SK-N-SH treated with all-trans-retinoic acid at 6 μM for 48 hours (cell line): ENCODE measurements at regions not wholly inside any gene's neighbourhood (a gene's known extent, or its start where the extent isn't known, plus 50 kb on each side); places are given as distances from the start of the nearest gene placed in this dataset.

Source experiments
- BACH2 ChIP-seq: fragments of 250-450 bp; sonication (Bioruptor Pico); IDR thresholded peaks from 2 replicates; pipeline ENCODE4 v1.9.0; 2021; ENCODE audit warnings: mild to moderate bottlenecking, borderline replicate concordance
- ESRRG ChIP-seq: fragments of 250-450 bp; sonication (Bioruptor Pico); IDR thresholded peaks from 2 replicates; pipeline ENCODE4 v1.6.1; 2021; ENCODE audit warnings: mild to moderate bottlenecking
- GLIS3 ChIP-seq: fragments of 250-450 bp; sonication (Bioruptor Pico); IDR thresholded peaks from 2 replicates; pipeline ENCODE4 v1.5.0; 2020; ENCODE audit warnings: mild to moderate bottlenecking, moderate library complexity
- OSR1 ChIP-seq: fragments of 250-450 bp; sonication (Bioruptor Pico); IDR thresholded peaks from 2 replicates; pipeline ENCODE4 v1.8.0; 2022; ENCODE audit warnings: moderate library complexity, mild to moderate bottlenecking, inconsistent platforms
- PPARA ChIP-seq: fragments of 250-450 bp; sonication (Bioruptor Pico); IDR thresholded peaks from 2 replicates; pipeline ENCODE4 v1.5.0; 2020; ENCODE audit warnings: mild to moderate bottlenecking, borderline replicate concordance
- ZC3H10 ChIP-seq: fragments of 250-450 bp; sonication (Bioruptor Pico); IDR thresholded peaks from 2 replicates; pipeline ENCODE4 v1.5.1; 2021; ENCODE audit warnings: mild to moderate bottlenecking, moderate library complexity
- ZFP3 ChIP-seq: fragments of 250-450 bp; sonication (Bioruptor Pico); IDR thresholded peaks from 2 replicates; pipeline ENCODE4 v1.5.0; 2020; ENCODE audit warnings: mild to moderate bottlenecking, moderate library complexity
- ZNF565 ChIP-seq: fragments of 450-650 bp; formaldehyde crosslinking; conservative IDR thresholded peaks from 2 replicates; pipeline ENCODE4 v1.5.0; 2020; ENCODE audit warnings: low read depth, mild to moderate bottlenecking, moderate library complexity
- ZNF70 ChIP-seq: fragments of 450-650 bp; formaldehyde crosslinking; IDR thresholded peaks from 2 replicates; pipeline ENCODE4 v1.5.0; 2020; ENCODE audit warnings: mild to moderate bottlenecking, moderate library complexity
- ZNF8 ChIP-seq: fragments of 450-650 bp; formaldehyde crosslinking; IDR thresholded peaks from 2 replicates; pipeline ENCODE4 v1.5.0; 2020; ENCODE audit warnings: mild to moderate bottlenecking, moderate library complexity
- TF ChIP-seq, protein P1 (sequence below): fragments of 250-450 bp; sonication (Bioruptor Pico); IDR thresholded peaks from 2 replicates; pipeline ENCODE4 v1.5.1; 2020; ENCODE audit warnings: low read depth, mild to moderate bottlenecking, moderate library complexity
- TF ChIP-seq, protein P2 (sequence below): fragments of 250-450 bp; sonication (Bioruptor Pico); IDR thresholded peaks from 2 replicates; pipeline ENCODE4 v1.8.0; 2021; ENCODE audit warnings: low read depth, mild to moderate bottlenecking, moderate library complexity, borderline replicate concordance
- TF ChIP-seq, protein P3 (sequence below): fragments of 250-450 bp; sonication (Bioruptor Pico); IDR thresholded peaks from 2 replicates; pipeline ENCODE4 v1.5.1; 2021; ENCODE audit warnings: mild to moderate bottlenecking, moderate library complexity
- TF ChIP-seq, protein P4 (sequence below): fragments of 250-450 bp; sonication (Bioruptor Pico); IDR thresholded peaks from 2 replicates; pipeline ENCODE4 v1.8.0; 2020; ENCODE audit warnings: mild to moderate bottlenecking, moderate library complexity, borderline replicate concordance

DNA sequence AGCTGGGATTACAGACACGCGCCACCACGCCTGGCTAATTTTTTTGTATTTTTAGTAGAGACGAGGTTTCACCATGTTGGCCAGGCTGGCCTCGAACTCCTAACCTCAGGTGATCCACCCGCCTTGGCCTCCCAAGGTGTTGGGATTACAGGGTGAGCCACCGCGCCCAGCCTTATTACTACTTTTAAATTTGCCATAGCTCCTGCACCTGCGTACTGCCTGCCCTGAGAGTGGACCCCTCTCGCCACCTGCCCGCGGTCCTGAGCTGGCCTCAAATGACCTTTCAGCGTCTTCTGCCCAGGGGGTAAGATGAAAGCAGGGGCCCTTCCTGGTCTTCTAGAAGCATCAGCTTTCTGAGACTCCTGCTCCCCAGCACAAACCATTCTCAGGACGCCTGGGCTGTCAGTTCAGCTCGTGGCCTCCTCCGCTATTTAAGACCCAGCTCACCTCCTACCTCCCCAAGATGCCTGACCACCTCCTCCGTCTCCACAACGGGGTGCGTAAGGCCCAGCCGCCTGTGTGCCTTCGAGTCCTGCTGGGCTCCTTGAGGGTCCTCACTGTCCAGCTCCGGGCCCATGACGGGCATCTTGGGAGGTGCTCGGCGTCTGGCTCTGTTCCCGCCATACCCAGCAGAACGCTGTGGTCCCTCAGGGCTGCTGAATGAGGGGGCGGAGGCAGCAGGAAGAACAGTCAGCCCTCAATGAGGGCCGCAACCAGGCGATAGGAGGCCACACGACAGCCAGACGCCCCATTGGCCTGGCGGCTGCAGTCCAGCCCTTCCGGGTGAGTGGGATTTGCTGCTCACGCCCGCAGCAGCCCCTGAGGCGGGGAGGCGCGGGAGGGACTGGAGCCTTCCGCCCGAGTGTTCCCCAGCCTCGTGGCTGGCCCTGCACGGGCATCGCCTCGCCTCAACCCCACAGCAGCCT is 266.6 kb downstream of the TFCP2L1 start:
- TF ChIP-seq ZNF8 (CRISPR knock-in tag) (no peak), ZFP3 (CRISPR knock-in tag) (no peak), ZC3H10 (no peak), ESRRG (CRISPR knock-in tag) (no peak), BACH2 (CRISPR knock-in tag) (no peak), OSR1 (CRISPR knock-in tag) (no peak), GLIS3 (CRISPR knock-in tag) (no peak), ZNF70 (CRISPR knock-in tag) (no peak), ZNF565 (no peak), PPARA (CRISPR knock-in tag) (no peak)
- TF ChIP-seq, protein P1, sequence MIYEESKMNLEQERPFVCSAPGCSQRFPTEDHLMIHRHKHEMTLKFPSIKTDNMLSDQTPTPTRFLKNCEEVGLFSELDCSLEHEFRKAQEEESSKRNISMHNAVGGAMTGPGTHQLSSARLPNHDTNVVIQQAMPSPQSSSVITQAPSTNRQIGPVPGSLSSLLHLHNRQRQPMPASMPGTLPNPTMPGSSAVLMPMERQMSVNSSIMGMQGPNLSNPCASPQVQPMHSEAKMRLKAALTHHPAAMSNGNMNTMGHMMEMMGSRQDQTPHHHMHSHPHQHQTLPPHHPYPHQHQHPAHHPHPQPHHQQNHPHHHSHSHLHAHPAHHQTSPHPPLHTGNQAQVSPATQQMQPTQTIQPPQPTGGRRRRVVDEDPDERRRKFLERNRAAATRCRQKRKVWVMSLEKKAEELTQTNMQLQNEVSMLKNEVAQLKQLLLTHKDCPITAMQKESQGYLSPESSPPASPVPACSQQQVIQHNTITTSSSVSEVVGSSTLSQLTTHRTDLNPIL: no peak
- TF ChIP-seq, protein P2, sequence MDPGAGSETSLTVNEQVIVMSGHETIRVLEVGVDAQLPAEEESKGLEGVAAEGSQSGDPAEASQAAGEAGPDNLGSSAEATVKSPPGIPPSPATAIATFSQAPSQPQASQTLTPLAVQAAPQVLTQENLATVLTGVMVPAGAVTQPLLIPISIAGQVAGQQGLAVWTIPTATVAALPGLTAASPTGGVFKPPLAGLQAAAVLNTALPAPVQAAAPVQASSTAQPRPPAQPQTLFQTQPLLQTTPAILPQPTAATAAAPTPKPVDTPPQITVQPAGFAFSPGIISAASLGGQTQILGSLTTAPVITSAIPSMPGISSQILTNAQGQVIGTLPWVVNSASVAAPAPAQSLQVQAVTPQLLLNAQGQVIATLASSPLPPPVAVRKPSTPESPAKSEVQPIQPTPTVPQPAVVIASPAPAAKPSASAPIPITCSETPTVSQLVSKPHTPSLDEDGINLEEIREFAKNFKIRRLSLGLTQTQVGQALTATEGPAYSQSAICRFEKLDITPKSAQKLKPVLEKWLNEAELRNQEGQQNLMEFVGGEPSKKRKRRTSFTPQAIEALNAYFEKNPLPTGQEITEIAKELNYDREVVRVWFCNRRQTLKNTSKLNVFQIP (CRISPR knock-in tag): no peak
- TF ChIP-seq, protein P3, sequence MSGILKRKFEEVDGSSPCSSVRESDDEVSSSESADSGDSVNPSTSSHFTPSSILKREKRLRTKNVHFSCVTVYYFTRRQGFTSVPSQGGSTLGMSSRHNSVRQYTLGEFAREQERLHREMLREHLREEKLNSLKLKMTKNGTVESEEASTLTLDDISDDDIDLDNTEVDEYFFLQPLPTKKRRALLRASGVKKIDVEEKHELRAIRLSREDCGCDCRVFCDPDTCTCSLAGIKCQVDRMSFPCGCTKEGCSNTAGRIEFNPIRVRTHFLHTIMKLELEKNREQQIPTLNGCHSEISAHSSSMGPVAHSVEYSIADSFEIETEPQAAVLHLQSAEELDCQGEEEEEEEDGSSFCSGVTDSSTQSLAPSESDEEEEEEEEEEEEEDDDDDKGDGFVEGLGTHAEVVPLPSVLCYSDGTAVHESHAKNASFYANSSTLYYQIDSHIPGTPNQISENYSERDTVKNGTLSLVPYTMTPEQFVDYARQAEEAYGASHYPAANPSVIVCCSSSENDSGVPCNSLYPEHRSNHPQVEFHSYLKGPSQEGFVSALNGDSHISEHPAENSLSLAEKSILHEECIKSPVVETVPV (CRISPR knock-in tag): no peak
- TF ChIP-seq, protein P4, sequence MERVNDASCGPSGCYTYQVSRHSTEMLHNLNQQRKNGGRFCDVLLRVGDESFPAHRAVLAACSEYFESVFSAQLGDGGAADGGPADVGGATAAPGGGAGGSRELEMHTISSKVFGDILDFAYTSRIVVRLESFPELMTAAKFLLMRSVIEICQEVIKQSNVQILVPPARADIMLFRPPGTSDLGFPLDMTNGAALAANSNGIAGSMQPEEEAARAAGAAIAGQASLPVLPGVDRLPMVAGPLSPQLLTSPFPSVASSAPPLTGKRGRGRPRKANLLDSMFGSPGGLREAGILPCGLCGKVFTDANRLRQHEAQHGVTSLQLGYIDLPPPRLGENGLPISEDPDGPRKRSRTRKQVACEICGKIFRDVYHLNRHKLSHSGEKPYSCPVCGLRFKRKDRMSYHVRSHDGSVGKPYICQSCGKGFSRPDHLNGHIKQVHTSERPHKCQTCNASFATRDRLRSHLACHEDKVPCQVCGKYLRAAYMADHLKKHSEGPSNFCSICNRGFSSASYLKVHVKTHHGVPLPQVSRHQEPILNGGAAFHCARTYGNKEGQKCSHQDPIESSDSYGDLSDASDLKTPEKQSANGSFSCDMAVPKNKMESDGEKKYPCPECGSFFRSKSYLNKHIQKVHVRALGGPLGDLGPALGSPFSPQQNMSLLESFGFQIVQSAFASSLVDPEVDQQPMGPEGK (CRISPR knock-in tag): no peak
